Spleen (tissue), 7 donors: ENCODE measurements at regions not wholly inside any gene's neighbourhood (a gene's known extent, or its start where the extent isn't known, plus 50 kb on each side); places are given as distances from the start of the nearest gene placed in this dataset.

Experiments
- POLR2A ChIP-seq, 3 donors: fragments of 450-650 bp; IDR thresholded peaks; one replicate each; pipeline ENCODE4 v1.5.1; 2017; ENCODE audit warnings: antibody characterized with exemption in 3 of 3, mild to moderate bottlenecking in 1 of 3
- POLR2AphosphoS5 ChIP-seq, 3 donors: sonication (generic); formaldehyde crosslinking; IDR thresholded peaks; one replicate each; pipeline ENCODE4 v1.5.1; 2017; ENCODE audit warnings: antibody characterized with exemption in 3 of 3
- TF ChIP-seq, protein P1 (sequence below), 11 experiments: fragments of 200-600 bp in 7 of 11; fragments of 450-650 bp in 4 of 11; sonication (generic) in 4 of 11; IDR thresholded peaks in 8 of 11; conservative IDR thresholded peaks in 3 of 11; 1 replicate in 7 of 11; 2 replicates in 4 of 11; pipeline versions ENCODE4 v1.4.0 to v1.8.0; 2016 to 2021; ENCODE audit warnings: antibody characterized with exemption in 11 of 11, inconsistent platforms in 4 of 11, mild to moderate bottlenecking in 1 of 11
- donor health status: DM: no; HTN: no; CAD: no; lungs with moderate emphysema.
- donor health status: DM: no; HTN: no; CAD: no.
- donor health status: DM: no; HTN: no; CAD: no.

DNA sequence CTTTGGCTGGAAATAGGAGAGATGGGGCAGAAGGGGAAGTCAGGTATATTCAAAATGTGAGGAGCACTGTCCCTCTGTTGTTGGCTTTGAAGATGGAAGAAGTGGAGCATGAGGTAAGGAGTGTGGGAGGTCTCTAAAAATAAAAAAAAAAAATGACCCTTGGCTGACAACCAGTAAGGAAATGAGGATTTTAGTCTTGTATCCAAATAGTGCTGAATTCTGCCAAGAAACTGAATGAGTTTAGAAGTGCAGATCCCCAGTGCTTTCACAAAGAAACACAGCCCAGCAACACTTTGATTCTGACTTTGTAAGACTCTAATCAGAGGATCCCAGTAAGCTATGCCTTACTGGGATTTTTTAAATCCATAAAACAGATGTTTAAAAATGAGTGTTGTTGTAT, 367.9 kb downstream of the CYLC2 start:
- TF ChIP-seq, protein P1, sequence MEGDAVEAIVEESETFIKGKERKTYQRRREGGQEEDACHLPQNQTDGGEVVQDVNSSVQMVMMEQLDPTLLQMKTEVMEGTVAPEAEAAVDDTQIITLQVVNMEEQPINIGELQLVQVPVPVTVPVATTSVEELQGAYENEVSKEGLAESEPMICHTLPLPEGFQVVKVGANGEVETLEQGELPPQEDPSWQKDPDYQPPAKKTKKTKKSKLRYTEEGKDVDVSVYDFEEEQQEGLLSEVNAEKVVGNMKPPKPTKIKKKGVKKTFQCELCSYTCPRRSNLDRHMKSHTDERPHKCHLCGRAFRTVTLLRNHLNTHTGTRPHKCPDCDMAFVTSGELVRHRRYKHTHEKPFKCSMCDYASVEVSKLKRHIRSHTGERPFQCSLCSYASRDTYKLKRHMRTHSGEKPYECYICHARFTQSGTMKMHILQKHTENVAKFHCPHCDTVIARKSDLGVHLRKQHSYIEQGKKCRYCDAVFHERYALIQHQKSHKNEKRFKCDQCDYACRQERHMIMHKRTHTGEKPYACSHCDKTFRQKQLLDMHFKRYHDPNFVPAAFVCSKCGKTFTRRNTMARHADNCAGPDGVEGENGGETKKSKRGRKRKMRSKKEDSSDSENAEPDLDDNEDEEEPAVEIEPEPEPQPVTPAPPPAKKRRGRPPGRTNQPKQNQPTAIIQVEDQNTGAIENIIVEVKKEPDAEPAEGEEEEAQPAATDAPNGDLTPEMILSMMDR (IDR thresholded peaks at IDR 0.05 in 8 of 11, conservative IDR thresholded peaks at IDR 0.05 in 3 of 11), result no peak
- no peak for TF ChIP-seq POLR2A (IDR thresholded peaks at IDR 0.05)
- no peak for TF ChIP-seq POLR2AphosphoS5 (IDR thresholded peaks at IDR 0.05)
